H1 (cell line): ENCODE measurements at regions not wholly inside any gene's neighbourhood (a gene's known extent, or its start where the extent isn't known, plus 50 kb on each side); places are given as distances from the start of the nearest gene placed in this dataset.

Experiments
- ATF3 ChIP-seq: IDR thresholded peaks from 2 replicates; pipeline ENCODE4 v1.6.1; 2011; ENCODE audit warnings: low read depth, mild to moderate bottlenecking, low read length; ENCODE audit not compliant: insufficient read depth
- CBX5 ChIP-seq: fragments of 300-800, 300-1000 bp; sonication (generic); IDR thresholded peaks from 2 replicates; pipeline ENCODE4 v1.7.1; 2016; ENCODE audit warnings: antibody characterized with exemption, low read length, low read depth
- GABPA ChIP-seq: IDR thresholded peaks from 2 replicates; pipeline ENCODE4 v1.6.1; 2011; ENCODE audit warnings: mild to moderate bottlenecking, low read length, moderate library complexity, borderline replicate concordance; ENCODE audit not compliant: insufficient read depth
- POLR2A ChIP-seq, 2 experiments: IDR thresholded peaks; 1 replicate in 1 of 2; 2 replicates in 1 of 2; pipeline ENCODE4 v1.6.1; 2011; ENCODE audit warnings: low read depth in 2 of 2, low read length in 2 of 2, mild to moderate bottlenecking in 2 of 2; ENCODE audit errors: control extremely low read depth in 1 of 2
- RAD21 ChIP-seq, 2 experiments: IDR thresholded peaks in 1 of 2; conservative IDR thresholded peaks in 1 of 2; 2 replicates each; pipeline ENCODE4 v1.6.1; 2011; ENCODE audit warnings: low read depth in 2 of 2, low read length in 2 of 2, improper control_type of control experiment in 1 of 2, inconsistent platforms in 1 of 2, mild to moderate bottlenecking in 1 of 2, moderate library complexity in 1 of 2
- RNF2 ChIP-seq: fragments of 200-900, 300-1000 bp; sonication (generic); IDR thresholded peaks from 2 replicates; pipeline ENCODE4 v1.7.1; 2016; ENCODE audit warnings: borderline replicate concordance, low read depth, mild to moderate bottlenecking, antibody characterized with exemption, low read length; ENCODE audit not compliant: poor library complexity, severe bottlenecking; ENCODE audit errors: missing control alignments
- ZNF274 ChIP-seq: IDR thresholded peaks from 2 replicates; pipeline ENCODE4 v1.7.0; 2012; ENCODE audit warnings: low read length, borderline replicate concordance; ENCODE audit errors: extremely low read depth
- TF ChIP-seq, protein P1 (sequence below), 3 experiments: IDR thresholded peaks; 1 replicate in 2 of 3; 2 replicates in 1 of 3; pipeline versions ENCODE4 v1.5.1 to v1.6.1; 2011; ENCODE audit warnings: low read length in 3 of 3, mild to moderate bottlenecking in 3 of 3, inconsistent platforms in 2 of 3, low read depth in 1 of 3, moderate library complexity in 1 of 3; ENCODE audit not compliant: insufficient read depth in 1 of 3; ENCODE audit errors: control extremely low read depth in 1 of 3

GRCh38 chr5:167779644-167780043 is 511.8 kb upstream of the WWC1 start:
- TF ChIP-seq ZNF274 (no peak), RNF2 (no peak), CBX5 (no peak), POLR2A (IDR thresholded peaks at IDR 0.05; ENCODE audit: control extremely low read depth in 1 of 2, low read depth in 2 of 2, low read length in 2 of 2) (no peak), ATF3 (no peak), GABPA (no peak), RAD21 (IDR thresholded peaks at IDR 0.05 in 1 of 2, conservative IDR thresholded peaks at IDR 0.05 in 1 of 2; ENCODE audit: low read depth in 2 of 2, low read length in 2 of 2) (no peak)
- TF ChIP-seq, protein P1, sequence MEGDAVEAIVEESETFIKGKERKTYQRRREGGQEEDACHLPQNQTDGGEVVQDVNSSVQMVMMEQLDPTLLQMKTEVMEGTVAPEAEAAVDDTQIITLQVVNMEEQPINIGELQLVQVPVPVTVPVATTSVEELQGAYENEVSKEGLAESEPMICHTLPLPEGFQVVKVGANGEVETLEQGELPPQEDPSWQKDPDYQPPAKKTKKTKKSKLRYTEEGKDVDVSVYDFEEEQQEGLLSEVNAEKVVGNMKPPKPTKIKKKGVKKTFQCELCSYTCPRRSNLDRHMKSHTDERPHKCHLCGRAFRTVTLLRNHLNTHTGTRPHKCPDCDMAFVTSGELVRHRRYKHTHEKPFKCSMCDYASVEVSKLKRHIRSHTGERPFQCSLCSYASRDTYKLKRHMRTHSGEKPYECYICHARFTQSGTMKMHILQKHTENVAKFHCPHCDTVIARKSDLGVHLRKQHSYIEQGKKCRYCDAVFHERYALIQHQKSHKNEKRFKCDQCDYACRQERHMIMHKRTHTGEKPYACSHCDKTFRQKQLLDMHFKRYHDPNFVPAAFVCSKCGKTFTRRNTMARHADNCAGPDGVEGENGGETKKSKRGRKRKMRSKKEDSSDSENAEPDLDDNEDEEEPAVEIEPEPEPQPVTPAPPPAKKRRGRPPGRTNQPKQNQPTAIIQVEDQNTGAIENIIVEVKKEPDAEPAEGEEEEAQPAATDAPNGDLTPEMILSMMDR (IDR thresholded peaks at IDR 0.05; ENCODE audit: control extremely low read depth in 1 of 3, insufficient read depth in 1 of 3, low read depth in 1 of 3, low read length in 3 of 3), result no peak
